Activated CD4-positive, alpha-beta T cell treated with anti-CD3 and anti-CD28 coated beads for 36 hours (primary cell): ENCODE measurements at regions not wholly inside any gene's neighbourhood (a gene's known extent, or its start where the extent isn't known, plus 50 kb on each side); places are given as distances from the start of the nearest gene placed in this dataset.
"Not testable (repeated sequence)": the region's sequence is repeated elsewhere in the genome, so short reads cannot be mapped to it uniquely, and the experiment has no call there.

Experiments
- ATAC-seq: fragments of 200-7000 bp; cut with Tn5 transposase; one replicate; pipeline ENCODE4 v1.10.0; 2021; ENCODE audit warnings: mild to moderate bottlenecking, moderate library complexity
- CTCF ChIA-PET: fragments of 350-600 bp; sonication (Branson Sonifier 250); formaldehyde crosslinking; loops from one replicate; lab custom pipeline; 2021; ENCODE audit warnings: antibody characterized with exemption; lab: Charles Lee
- POLR2A ChIA-PET: fragments of 350-600 bp; sonication (Branson Sonifier 250); formaldehyde crosslinking; loops from one replicate; lab custom pipeline; 2021; ENCODE audit warnings: antibody characterized with exemption, inconsistent platforms; lab: Charles Lee
- DNase-seq: peaks from one replicate; pipeline ENCODE4 v3.0.0-alpha.2; 2020
- H3K27ac Mint-ChIP-seq: one replicate; pipeline ENCODE4 v1.8.0; 2021; ENCODE audit warnings: mixed read lengths
- H3K27me3 Mint-ChIP-seq: one replicate; pipeline ENCODE4 v1.8.0; 2021; ENCODE audit warnings: mixed read lengths
- H3K36me3 Mint-ChIP-seq: one replicate; pipeline ENCODE4 v1.8.0; 2021; ENCODE audit warnings: low read depth, mixed read lengths
- H3K4me1 Mint-ChIP-seq: one replicate; pipeline ENCODE4 v1.8.0; 2021; ENCODE audit warnings: mixed read lengths
- H3K4me3 Mint-ChIP-seq: one replicate; pipeline ENCODE4 v1.8.0; 2021; ENCODE audit warnings: mild to moderate bottlenecking, moderate library complexity, mixed read lengths
- H3K9me3 Mint-ChIP-seq: one replicate; pipeline ENCODE4 v1.8.0; 2021; ENCODE audit warnings: low read depth, mixed read lengths
- intact Hi-C, 2 experiments: fragments of 100-400 bp; cut with DNase I in 1 of 2; cut with micrococcal nuclease in 1 of 2; formaldehyde crosslinking; loops; one replicate each; pipeline versions ENCODE4 v1.14.2 to v1.15.1; 2022 to 2024; cut with DNase I, micrococcal nuclease

DNA sequence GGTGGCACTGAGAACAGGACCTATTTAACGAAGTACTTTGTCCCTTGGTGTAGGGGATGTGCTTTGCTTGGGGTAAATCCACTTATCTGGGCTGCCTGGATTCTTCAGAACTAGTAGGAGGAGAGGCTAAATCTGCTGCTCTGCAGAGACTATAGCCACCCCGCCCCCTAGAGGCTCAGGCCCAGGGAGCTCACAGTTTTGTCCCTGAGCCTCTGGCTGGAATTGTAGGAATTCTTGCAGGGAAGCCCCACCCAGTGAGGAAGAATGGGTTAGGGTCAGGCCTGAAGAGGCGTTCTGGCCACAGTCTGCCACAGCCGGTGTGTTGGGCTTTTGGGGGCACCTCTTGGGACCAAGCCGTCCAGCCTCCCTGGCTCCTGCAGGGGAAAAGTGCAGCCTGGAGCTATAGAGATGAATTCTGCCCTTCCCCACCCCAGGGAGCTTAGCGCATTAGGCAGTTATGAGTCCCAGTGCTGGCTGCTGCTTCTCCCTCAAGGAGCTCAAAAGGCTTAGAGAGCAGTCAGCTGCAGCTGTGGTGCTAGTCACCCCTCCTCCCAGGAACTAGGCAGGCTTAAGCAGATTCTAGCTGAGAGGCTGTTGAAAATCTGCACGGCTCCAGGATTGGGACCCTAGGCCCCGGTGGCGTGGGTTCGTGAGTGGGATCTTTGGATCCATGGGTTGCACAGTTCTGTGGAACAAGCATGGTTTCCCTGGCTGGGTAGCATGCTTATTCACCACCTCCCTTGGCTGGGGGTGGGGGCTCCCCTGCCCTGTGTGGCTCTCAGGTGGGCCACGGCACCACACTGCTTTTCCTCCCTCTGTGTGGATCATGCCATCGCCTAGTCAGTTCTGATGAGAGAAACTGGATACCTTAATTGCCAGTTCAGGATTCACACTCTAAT, 237.4 kb upstream of the TOM1L1 start:
- DNase-seq (no peak), ATAC-seq (no peak)
- no peaks in the 10 kb centered on the region for H3K27me3 Mint-ChIP-seq
- H3K36me3 Mint-ChIP-seq: no peaks in the 10 kb centered on the region
- no peaks in the 10 kb centered on the region for H3K4me1 Mint-ChIP-seq
- CTCF ChIA-PET: no interaction called here
- H3K9me3 Mint-ChIP-seq: peaks cover 2% of the 10 kb centered on the region
- POLR2A ChIA-PET: no interaction called here
- no peak overlapping the region for H3K4me3 Mint-ChIP-seq
- no peak overlapping the region for H3K27ac Mint-ChIP-seq
- intact Hi-C loops: no loop called here

DNA sequence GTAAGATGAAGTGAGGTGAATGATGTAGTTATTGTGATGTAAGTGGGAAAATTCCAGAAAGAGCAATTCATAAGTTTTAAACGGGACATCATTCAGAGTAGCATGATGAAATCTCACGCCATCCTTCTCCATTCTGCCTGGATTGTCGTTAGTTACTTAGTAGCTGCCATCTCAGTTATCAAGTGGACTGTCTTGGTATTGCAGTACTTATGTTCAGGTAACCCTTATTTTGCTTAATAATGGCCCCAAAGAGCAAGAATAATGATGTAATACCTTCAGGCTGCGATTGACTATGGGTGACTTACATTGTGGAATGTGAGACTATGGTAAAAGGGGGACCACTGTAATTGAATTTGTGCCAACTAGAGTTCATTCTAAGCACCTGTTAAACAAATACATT, 234.1 kb upstream of the TOM1L1 start:
- H3K9me3 Mint-ChIP-seq: no peaks in the 10 kb centered on the region
- no peaks in the 10 kb centered on the region for H3K36me3 Mint-ChIP-seq
- ChIA-PET POLR2A (no interaction called here), CTCF (no interaction called here)
- ATAC-seq (no peak), DNase-seq (no peak)
- no peaks in the 10 kb centered on the region for H3K4me1 Mint-ChIP-seq
- H3K27me3 Mint-ChIP-seq: no peaks in the 10 kb centered on the region
- no peak overlapping the region for H3K27ac Mint-ChIP-seq
- H3K4me3 Mint-ChIP-seq: no peak overlapping the region
- intact Hi-C loops: no loop called here

DNA sequence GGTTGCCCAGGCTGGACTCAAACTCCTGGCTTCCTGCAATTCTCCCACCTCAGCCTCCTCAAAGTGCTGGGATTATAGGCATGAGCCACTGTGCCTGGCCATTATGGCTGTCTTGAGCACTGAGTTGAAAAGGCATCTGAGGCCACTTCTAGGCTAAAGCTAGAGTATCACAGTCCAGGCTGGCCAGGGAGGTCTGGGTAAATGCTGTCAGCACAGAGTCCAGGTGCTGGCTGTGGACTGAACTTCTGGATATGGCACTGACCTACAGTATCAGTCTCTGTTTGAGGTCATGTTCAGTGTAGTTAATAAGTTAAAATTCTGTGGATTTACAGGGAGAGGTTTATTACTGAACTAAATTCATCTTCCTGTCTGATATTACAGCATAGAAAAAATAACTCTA, 222.5 kb upstream of the TOM1L1 start:
- no peaks in the 10 kb centered on the region for H3K27me3 Mint-ChIP-seq
- DNase-seq (no peak), ATAC-seq (no peak)
- no peaks in the 10 kb centered on the region for H3K4me1 Mint-ChIP-seq
- H3K4me3 Mint-ChIP-seq: no peak overlapping the region
- H3K9me3 Mint-ChIP-seq: peaks cover 5% of the 10 kb centered on the region
- CTCF ChIA-PET: no interaction called here
- intact Hi-C loops: no loop called here
- H3K36me3 Mint-ChIP-seq: no peaks in the 10 kb centered on the region
- no peak overlapping the region for H3K27ac Mint-ChIP-seq
- POLR2A ChIA-PET: no interaction called here

DNA sequence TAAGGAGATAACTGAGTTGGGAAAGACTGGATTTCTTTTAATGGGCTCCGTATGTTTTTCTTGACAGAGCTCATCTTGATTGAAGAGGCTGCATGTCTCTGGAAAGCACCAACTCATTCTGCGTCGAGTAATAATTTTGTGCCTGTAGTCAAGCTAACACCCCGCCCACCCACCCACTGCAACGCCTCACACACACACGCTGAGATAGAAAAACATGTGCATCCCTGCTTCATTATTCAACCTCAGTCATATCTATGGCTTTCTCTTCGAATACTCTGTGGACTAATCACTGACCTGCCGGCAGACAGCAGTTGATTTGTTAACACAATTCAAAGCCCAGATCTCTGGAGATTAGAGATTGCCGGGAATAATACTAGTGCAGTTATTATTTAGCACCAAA, 220.2 kb upstream of the TOM1L1 start:
- Mint-ChIP-seq H3K4me3 (no peak overlapping the region), H3K4me1 (no peaks in the 10 kb centered on the region), H3K9me3 (peaks cover 3% of the 10 kb centered on the region), H3K27me3 (no peaks in the 10 kb centered on the region), H3K27ac (no peak overlapping the region), H3K36me3 (no peaks in the 10 kb centered on the region)
- ATAC-seq (no peak), DNase-seq (no peak)
- CTCF ChIA-PET: interaction anchor here (1.2 kb wide), 1 partner anchor 14 kb away, joined by 3 read pairs; no protein-coding TSS in a partner anchor
- intact Hi-C loops: no loop called here
- POLR2A ChIA-PET: no interaction called here

DNA sequence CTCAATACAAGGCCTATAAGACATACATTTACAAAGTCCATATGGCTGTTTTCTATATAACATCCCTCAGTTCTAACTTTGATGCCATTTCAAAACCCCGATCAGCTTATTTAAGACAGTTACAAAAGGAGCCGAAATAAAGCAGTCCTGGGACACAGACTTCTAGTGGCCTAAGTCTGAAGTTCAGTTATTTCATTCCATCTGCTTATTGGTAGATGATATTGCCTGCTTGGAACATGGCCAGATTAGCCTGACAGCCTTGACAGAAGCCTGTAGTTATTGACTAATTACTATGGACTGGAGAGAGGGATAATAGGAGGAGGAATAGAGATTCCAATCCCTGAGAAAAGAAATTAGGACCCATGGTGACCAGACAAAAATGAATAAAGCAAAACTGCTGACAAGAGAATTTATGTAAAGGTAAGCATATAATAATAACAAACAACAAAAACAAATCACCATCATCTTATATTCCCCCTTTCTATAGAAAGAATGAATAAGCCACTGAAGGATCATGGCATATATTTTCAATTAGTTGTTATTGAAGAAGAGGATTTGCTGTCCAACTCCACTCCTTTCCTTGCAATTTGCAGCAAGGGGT, 206.3 kb upstream of the TOM1L1 start:
- Mint-ChIP-seq H3K4me1 (no peaks in the 10 kb centered on the region), H3K36me3 (no peaks in the 10 kb centered on the region), H3K27me3 (no peaks in the 10 kb centered on the region), H3K9me3 (peaks cover 4% of the 10 kb centered on the region), H3K4me3 (no peak overlapping the region), H3K27ac (no peak overlapping the region)
- POLR2A ChIA-PET: no interaction called here
- DNase-seq: no peak
- ATAC-seq: no peak
- CTCF ChIA-PET: interaction anchor here (0.7 to 1.5 kb wide), 2 partner anchors 13 to 72 kb away, joined by 3 read pairs; no protein-coding TSS in a partner anchor
- intact Hi-C loops: no loop called here

DNA sequence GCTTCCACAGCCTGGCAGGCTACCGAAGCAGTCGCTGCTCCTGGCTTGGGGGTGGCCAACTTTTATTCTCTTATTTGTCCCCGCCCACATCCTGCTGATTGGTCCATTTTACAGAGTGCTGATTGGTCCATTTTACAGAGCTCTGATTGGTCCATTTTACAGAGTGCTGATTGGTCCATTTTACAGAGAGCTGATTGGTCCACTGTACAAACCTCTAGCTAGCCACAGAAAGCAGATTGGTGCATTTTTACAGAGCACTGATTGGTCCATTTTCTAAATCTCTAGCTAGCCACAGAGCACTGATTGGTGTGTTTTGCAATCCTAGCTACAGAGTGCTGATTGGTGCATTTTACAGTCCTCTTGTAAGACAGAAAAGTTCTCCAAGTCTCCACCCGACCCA, 187.9 kb upstream of the TOM1L1 start:
- POLR2A ChIA-PET, intact Hi-C loops, H3K4me1 Mint-ChIP-seq, H3K36me3 Mint-ChIP-seq, H3K27me3 Mint-ChIP-seq, H3K4me3 Mint-ChIP-seq, ATAC-seq, H3K27ac Mint-ChIP-seq, DNase-seq, H3K9me3 Mint-ChIP-seq: not testable (repeated sequence)
- CTCF ChIA-PET: interaction anchor here (1.1 kb wide), 1 partner anchor 36 kb away, joined by 3 read pairs; no protein-coding TSS in a partner anchor

DNA sequence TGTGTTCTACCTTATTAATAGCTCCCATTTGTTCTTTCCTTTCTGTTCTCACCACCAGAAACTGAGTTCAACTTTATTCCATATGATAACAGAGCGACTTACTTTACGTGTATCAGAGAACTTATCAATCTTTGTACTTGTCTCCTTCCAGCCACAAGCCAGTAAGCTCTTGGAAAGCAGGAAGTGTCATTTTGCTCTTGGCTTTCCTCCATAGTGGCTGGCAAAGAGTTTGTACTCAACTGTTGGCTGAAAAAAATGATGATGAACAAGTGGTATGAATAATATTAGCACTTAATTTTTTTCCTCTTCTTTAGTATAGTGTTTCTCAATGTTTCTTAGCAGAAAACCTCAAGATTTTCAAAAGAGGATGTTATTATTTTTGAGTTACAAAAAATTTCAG, 182.4 kb upstream of the TOM1L1 start:
- peaks cover 6% of the 10 kb centered on the region for H3K9me3 Mint-ChIP-seq
- no peak overlapping the region for H3K4me3 Mint-ChIP-seq
- intact Hi-C loops: no loop called here
- ChIA-PET POLR2A (no interaction called here), CTCF (no interaction called here)
- H3K27me3 Mint-ChIP-seq: no peaks in the 10 kb centered on the region
- ATAC-seq: no peak
- H3K27ac Mint-ChIP-seq: no peak overlapping the region
- H3K4me1 Mint-ChIP-seq: no peaks in the 10 kb centered on the region
- H3K36me3 Mint-ChIP-seq: no peaks in the 10 kb centered on the region
- no peak for DNase-seq

DNA sequence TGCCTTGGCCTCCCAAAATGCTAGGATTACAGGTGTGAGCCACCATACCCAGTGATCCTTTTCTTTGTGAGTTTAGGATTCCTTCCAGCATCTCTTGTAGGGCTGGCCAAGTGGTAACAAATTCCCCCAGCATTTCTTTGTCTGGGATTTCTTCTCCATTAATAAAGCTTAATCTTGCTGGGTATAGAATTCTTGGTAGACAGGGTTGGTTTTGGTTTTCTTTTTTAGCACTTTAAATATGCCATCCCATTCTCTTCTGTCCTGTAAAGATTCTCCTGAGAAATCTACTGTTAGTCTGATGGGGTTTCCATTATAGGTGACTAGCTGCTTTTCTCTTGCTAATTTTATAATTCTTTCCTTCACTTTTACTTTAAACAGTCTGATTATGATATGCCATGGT, 173.0 kb upstream of the TOM1L1 start:
- ChIA-PET POLR2A (no interaction called here), CTCF (no interaction called here)
- ATAC-seq: no peak
- Mint-ChIP-seq H3K27me3 (no peaks in the 10 kb centered on the region), H3K4me3 (no peak overlapping the region), H3K9me3 (peaks cover 33% of the 10 kb centered on the region), H3K27ac (no peak overlapping the region), H3K36me3 (no peaks in the 10 kb centered on the region), H3K4me1 (no peaks in the 10 kb centered on the region)
- no peak for DNase-seq
- intact Hi-C loops: no loop called here

DNA sequence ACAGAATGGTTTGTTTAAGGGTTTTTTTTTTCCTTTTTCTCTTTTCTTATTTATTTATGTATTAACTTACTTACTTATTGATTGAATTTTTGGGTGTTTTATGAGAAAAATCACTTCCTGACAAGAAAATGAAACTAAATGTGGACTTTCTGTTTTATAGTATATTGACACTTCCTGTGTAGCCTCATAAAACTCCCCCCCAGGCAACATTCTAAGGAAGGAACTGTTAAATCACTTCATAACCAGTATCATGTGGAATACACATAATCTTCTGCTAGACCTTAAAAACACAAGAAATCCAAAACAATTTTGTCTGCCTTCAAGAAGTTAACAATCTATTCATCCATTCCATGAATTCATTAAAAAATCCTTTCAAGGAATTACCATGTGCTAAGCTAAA, 164.1 kb upstream of the TOM1L1 start:
- POLR2A ChIA-PET: no interaction called here
- intact Hi-C loops: loop anchor here in 1 of 2 experiments (10.0 kb wide), 1 partner anchor 48 kb away; no protein-coding TSS in a partner anchor
- H3K27me3 Mint-ChIP-seq: no peaks in the 10 kb centered on the region
- no peak overlapping the region for H3K4me3 Mint-ChIP-seq
- H3K4me1 Mint-ChIP-seq: no peaks in the 10 kb centered on the region
- no peak overlapping the region for H3K27ac Mint-ChIP-seq
- no peaks in the 10 kb centered on the region for H3K36me3 Mint-ChIP-seq
- no peak for ATAC-seq
- no peak for DNase-seq
- CTCF ChIA-PET: no interaction called here
- H3K9me3 Mint-ChIP-seq: peaks cover 11% of the 10 kb centered on the region

DNA sequence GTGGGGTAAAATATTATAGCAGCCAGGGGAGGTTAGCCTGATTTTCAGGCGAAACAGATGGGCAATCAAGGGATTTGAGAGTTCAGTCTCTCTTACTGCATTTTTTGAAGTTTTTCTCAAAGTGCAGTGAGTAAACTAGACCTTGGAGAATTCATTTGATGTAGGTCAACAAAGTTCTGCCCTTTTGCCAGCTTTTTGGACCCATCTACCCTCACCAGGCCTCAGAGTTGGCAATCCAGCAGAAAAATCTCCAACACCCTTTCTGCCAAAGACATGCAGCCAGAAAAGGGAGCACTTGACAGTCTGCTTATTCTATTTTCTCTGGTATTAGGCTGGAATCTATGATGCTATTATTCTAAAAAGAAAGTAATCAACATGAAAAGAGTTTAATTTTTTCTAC, 162.2 kb upstream of the TOM1L1 start:
- intact Hi-C loops: loop anchor here in 1 of 2 experiments (10.0 kb wide), 1 partner anchor 46 kb away; no protein-coding TSS in a partner anchor
- ATAC-seq: no peak
- H3K4me3 Mint-ChIP-seq: no peak overlapping the region

DNA sequence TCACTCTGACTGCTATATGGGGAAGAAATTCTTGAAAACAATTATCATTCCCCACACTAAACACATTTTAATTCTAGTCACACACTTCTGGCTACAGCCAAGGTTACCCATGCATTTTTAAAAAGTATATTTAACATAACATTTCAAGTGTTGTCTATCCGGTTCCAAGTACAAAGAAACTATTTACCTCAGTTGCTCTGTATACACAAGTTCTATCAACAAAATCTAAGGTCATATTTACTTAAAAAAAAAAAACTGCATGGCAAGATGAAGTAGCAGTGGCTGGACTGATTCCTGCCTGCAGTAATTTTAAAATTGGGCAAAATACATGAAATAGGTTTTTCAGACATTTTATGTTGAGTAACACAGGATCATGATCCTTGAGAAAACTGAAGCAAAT, 155.9 kb upstream of the TOM1L1 start:
- DNase-seq (no peak), ATAC-seq (no peak)
- ChIA-PET CTCF (no interaction called here), POLR2A (no interaction called here)
- Mint-ChIP-seq H3K4me1 (no peaks in the 10 kb centered on the region), H3K27ac (no peak overlapping the region), H3K4me3 (no peak overlapping the region), H3K27me3 (no peaks in the 10 kb centered on the region), H3K9me3 (peaks cover 11% of the 10 kb centered on the region), H3K36me3 (no peaks in the 10 kb centered on the region)
- intact Hi-C loops: no loop called here

More for the DNA sequence above, 162.2 kb upstream of the TOM1L1 start:
- Mint-ChIP-seq H3K9me3 (peaks cover 3% of the 10 kb centered on the region), H3K4me1 (no peaks in the 10 kb centered on the region), H3K27ac (no peak overlapping the region), H3K36me3 (no peaks in the 10 kb centered on the region), H3K27me3 (no peaks in the 10 kb centered on the region)
- no peak for DNase-seq
- CTCF ChIA-PET: no interaction called here
- POLR2A ChIA-PET: no interaction called here

DNA sequence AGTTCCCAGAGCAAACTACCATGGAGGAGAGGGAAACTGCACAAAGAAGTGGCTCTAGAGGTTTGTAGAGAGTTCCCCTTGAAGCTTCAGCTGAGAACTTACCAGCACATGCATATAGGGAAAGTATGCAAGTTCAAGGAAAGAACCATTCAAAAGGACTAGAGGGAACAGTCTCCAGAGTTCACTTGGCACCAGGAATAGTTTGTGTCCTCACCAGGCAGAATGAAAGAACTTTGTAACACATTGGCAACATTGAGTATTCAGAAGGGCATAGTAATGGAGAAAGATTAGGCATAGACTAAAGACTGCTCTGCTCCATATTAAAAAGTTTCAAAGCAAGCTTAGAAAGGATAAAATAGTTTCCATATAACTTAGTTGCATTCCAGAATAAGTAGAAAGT, 155.4 kb upstream of the TOM1L1 start:
- intact Hi-C loops: no loop called here
- no peaks in the 10 kb centered on the region for H3K27me3 Mint-ChIP-seq
- H3K4me1 Mint-ChIP-seq: no peaks in the 10 kb centered on the region
- no peak overlapping the region for H3K27ac Mint-ChIP-seq
- POLR2A ChIA-PET: no interaction called here
- H3K9me3 Mint-ChIP-seq: peaks cover 11% of the 10 kb centered on the region
- DNase-seq: no peak
- H3K4me3 Mint-ChIP-seq: no peak overlapping the region
- ATAC-seq: no peak
- H3K36me3 Mint-ChIP-seq: no peaks in the 10 kb centered on the region
- CTCF ChIA-PET: no interaction called here
